Chondrocyte (in vitro differentiated cells): ENCODE measurements at regions not wholly inside any gene's neighbourhood (a gene's known extent, or its start where the extent isn't known, plus 50 kb on each side); places are given as distances from the start of the nearest gene placed in this dataset.

Experiments
- DNase-seq: peaks from one replicate; pipeline ENCODE4 v3.0.0; 2021; ENCODE audit warnings: mixed read lengths, low spot score
- H3K27ac Mint-ChIP-seq: one replicate; pipeline ENCODE4 v1.8.0; 2021; ENCODE audit warnings: mild to moderate bottlenecking, moderate library complexity, mixed read lengths; ENCODE audit not compliant: unreplicated experiment
- H3K27me3 Mint-ChIP-seq: 2 replicates; pipeline ENCODE4 v1.8.0; 2021; ENCODE audit warnings: low read depth, mixed read lengths
- H3K36me3 Mint-ChIP-seq: 2 replicates; pipeline ENCODE4 v1.8.0; 2021; ENCODE audit warnings: low read depth, mixed read lengths
- H3K4me1 Mint-ChIP-seq: 2 replicates; pipeline ENCODE4 v1.8.0; 2021; ENCODE audit warnings: low read depth, mild to moderate bottlenecking, mixed read lengths
- H3K4me3 Mint-ChIP-seq: one replicate; pipeline ENCODE4 v1.8.0; 2021; ENCODE audit warnings: mild to moderate bottlenecking, moderate library complexity, mixed read lengths; ENCODE audit not compliant: unreplicated experiment
- H3K9me3 Mint-ChIP-seq: 2 replicates; pipeline ENCODE4 v1.8.0; 2021; ENCODE audit warnings: low read depth, mixed read lengths
- CTCF ChIP-seq: fragments of 200-600 bp; sonication (generic); IDR thresholded peaks from 2 replicates; pipeline ENCODE4 v1.5.0; 2021; ENCODE audit warnings: antibody characterized with exemption, mild to moderate bottlenecking, moderate library complexity

GRCh38 chr1:69441496-69441895, 126.2 kb upstream of the LRRC7 start:
- no peaks in the 10 kb centered on the region for H3K27me3 Mint-ChIP-seq
- peaks cover 2% of the 10 kb centered on the region for H3K9me3 Mint-ChIP-seq
- H3K4me1 Mint-ChIP-seq: no peaks in the 10 kb centered on the region
- H3K36me3 Mint-ChIP-seq: no peaks in the 10 kb centered on the region
- no peak overlapping the region for H3K27ac Mint-ChIP-seq
- DNase-seq: no peak
- no peak overlapping the region for H3K4me3 Mint-ChIP-seq
- no peak for TF ChIP-seq CTCF

GRCh38 chr1:69451196-69451595, 116.5 kb upstream of the LRRC7 start:
- TF ChIP-seq CTCF: no peak
- Mint-ChIP-seq H3K27me3 (no peaks in the 10 kb centered on the region), H3K36me3 (no peaks in the 10 kb centered on the region), H3K9me3 (peaks cover 7% of the 10 kb centered on the region), H3K27ac (no peak overlapping the region), H3K4me3 (no peak overlapping the region), H3K4me1 (no peaks in the 10 kb centered on the region)
- no peak for DNase-seq

GRCh38 chr1:69455718-69456117, 112.0 kb upstream of the LRRC7 start:
- Mint-ChIP-seq H3K27ac (no peak overlapping the region), H3K36me3 (no peaks in the 10 kb centered on the region)

GRCh38 chr1:69459244-69459643, 108.5 kb upstream of the LRRC7 start:
- DNase-seq: no peak
- no peak for TF ChIP-seq CTCF
- no peaks in the 10 kb centered on the region for H3K36me3 Mint-ChIP-seq
- H3K27ac Mint-ChIP-seq: no peak overlapping the region
- H3K27me3 Mint-ChIP-seq: peaks cover 4% of the 10 kb centered on the region
- peaks cover 5% of the 10 kb centered on the region for H3K9me3 Mint-ChIP-seq
- no peaks in the 10 kb centered on the region for H3K4me1 Mint-ChIP-seq
- H3K4me3 Mint-ChIP-seq: no peak overlapping the region

More at GRCh38 chr1:69455718-69456117, 112.0 kb upstream of the LRRC7 start:
- Mint-ChIP-seq H3K4me1 (no peaks in the 10 kb centered on the region), H3K27me3 (peaks cover 4% of the 10 kb centered on the region), H3K4me3 (no peak overlapping the region), H3K9me3 (no peaks in the 10 kb centered on the region)
- TF ChIP-seq CTCF: no peak
- DNase-seq: no peak

GRCh38 chr1:69475021-69475420, 92.7 kb upstream of the LRRC7 start:
- no peak overlapping the region for H3K4me3 Mint-ChIP-seq
- no peak overlapping the region for H3K27ac Mint-ChIP-seq
- no peaks in the 10 kb centered on the region for H3K36me3 Mint-ChIP-seq
- no peak for TF ChIP-seq CTCF
- H3K9me3 Mint-ChIP-seq: no peaks in the 10 kb centered on the region
- no peaks in the 10 kb centered on the region for H3K27me3 Mint-ChIP-seq
- H3K4me1 Mint-ChIP-seq: no peaks in the 10 kb centered on the region
- DNase-seq: no peak
